ENCODE measurements at regions not wholly inside any gene's neighbourhood (a gene's known extent, or its start where the extent isn't known, plus 50 kb on each side); places are given as distances from the start of the nearest gene placed in this dataset.

DNA sequence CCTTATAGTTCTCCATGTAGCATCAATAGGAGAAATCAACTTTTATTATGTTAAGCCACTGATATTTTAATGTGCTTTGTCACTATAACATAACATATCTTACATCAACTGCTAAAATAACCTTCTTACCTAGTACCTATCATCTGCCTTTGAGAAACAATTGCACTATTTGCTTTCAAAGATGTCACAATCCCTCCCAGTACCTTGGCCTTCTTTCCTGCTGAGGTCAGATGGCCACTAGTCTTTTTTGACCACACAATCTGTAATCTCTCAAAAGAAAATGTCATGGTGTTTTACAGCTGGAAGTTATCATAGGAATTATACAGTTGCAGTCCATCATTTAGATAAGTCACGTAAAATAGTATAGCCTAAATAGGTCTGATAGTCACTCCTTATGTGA lies 247.5 kb upstream of the SLITRK3 start:
- no peak overlapping the region for H3K27ac ChIP-seq
- TF ChIP-seq ZFX (IDR thresholded peaks at IDR 0.05; ENCODE audit: borderline replicate concordance), result no peak
- TF ChIP-seq, protein P1, sequence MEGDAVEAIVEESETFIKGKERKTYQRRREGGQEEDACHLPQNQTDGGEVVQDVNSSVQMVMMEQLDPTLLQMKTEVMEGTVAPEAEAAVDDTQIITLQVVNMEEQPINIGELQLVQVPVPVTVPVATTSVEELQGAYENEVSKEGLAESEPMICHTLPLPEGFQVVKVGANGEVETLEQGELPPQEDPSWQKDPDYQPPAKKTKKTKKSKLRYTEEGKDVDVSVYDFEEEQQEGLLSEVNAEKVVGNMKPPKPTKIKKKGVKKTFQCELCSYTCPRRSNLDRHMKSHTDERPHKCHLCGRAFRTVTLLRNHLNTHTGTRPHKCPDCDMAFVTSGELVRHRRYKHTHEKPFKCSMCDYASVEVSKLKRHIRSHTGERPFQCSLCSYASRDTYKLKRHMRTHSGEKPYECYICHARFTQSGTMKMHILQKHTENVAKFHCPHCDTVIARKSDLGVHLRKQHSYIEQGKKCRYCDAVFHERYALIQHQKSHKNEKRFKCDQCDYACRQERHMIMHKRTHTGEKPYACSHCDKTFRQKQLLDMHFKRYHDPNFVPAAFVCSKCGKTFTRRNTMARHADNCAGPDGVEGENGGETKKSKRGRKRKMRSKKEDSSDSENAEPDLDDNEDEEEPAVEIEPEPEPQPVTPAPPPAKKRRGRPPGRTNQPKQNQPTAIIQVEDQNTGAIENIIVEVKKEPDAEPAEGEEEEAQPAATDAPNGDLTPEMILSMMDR (IDR thresholded peaks at IDR 0.05), result no peak

DNA sequence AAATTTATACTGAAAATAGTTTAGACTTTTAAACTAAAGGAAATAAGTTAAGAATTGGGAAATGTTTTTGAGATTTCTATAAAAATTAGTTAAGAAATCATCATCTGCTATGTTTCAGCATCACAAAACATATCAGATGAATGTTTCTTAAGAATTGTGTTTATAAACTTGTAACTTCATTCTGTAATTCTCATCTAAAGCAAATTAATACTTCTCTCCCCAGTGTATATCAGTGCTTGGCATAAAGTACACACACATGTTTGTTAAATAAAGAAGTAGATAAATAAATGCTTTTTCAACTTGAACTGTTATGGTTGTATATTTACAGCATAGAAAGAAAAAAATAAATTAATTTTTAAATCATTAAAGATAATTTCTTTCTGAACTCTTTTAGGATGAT lies 245.9 kb upstream of the SLITRK3 start:
- TF ChIP-seq, protein P1 (IDR thresholded peaks at IDR 0.05), result no peak
- no peak for TF ChIP-seq ZFX (IDR thresholded peaks at IDR 0.05; ENCODE audit: borderline replicate concordance)
- H3K27ac ChIP-seq, result no peak overlapping the region

DNA sequence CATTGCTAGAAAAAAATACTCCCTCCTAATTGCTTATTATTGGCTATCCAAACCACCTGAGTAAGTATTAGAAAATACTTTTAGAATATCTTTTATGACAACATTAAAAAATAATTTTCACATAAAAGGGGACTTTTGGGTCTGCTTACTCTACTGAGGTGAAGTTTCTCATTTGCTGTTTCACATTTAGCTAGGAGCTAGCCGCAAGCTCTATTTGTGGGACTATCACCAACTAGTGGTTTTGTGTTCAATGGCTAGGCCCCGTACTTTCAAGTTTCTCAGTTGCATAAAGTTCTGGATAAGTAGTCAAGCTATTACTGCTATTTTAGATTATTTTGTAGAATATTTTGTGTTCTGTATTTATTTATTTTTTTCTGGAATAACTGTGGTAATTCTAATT lies 244.2 kb upstream of the SLITRK3 start:
- TF ChIP-seq, protein P1 (IDR thresholded peaks at IDR 0.05), result no peak
- H3K27ac ChIP-seq, result no peak overlapping the region

DNA sequence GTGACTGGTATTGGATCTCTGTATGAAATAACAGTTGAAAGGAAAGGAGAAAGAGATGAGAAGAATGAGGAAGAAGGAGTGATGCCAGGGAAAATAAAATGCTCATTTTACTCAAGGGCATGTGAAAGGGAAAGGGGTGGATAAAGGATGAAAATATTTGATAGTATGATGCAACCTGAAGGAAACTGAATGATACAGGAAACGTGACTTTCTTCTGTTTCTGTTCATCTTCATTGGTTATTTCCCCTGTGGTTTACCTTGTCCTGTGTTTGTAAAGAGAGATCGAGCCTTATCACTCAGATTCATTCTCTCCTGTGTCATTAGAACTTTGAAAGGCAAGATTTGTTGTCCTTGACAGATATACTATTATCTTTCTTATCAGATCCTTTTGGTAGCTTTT lies 243.6 kb upstream of the SLITRK3 start:
- H3K27ac ChIP-seq, result no peak overlapping the region

DNA sequence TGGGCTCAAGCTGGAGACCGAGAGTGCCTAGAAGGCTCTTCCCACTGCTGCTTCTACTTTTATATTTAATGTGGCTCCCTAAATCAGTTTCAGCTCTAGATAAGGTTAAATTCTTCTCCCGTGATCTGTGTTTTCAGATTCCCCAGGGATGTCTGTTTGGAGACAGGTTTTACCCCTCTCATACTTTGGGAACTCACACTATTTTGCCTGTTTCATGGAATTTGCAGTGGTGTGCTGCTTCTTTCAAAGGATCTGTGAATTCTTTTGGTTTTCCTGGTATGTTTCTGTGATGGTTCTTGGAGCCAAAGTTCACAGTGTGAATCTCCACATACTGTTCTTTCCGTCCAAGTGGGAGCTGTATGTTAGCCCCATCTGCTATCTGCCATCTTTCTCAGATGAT lies 238.3 kb upstream of the SLITRK3 start:
- TF ChIP-seq, protein P1 (IDR thresholded peaks at IDR 0.05), result no peak
- TF ChIP-seq ZFX (IDR thresholded peaks at IDR 0.05; ENCODE audit: borderline replicate concordance), result no peak
- no peak overlapping the region for H3K27ac ChIP-seq

More for the DNA sequence above, 243.6 kb upstream of the SLITRK3 start:
- TF ChIP-seq, protein P1 (IDR thresholded peaks at IDR 0.05), result no peak
- TF ChIP-seq ZFX (IDR thresholded peaks at IDR 0.05; ENCODE audit: borderline replicate concordance), result no peak

DNA sequence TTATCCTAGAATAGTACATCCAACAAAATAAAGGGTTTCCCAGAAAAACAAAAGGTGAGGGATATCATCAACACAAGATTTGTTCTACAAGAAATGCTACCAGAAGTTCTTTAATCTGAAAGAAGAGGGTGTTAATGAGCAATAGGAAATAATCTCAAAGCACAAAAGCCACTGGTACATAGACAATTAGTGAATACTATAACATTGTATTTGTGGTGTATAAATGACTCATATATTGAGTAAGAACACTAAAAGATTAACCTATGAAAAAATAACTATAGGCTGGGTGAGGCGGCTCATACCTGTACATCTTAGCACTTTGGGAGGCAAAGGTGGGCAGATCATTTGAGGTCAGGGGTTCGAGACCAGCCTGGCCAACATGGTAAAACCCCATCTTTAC lies 210.2 kb upstream of the SLITRK3 start:
- TF ChIP-seq ZFX (IDR thresholded peaks at IDR 0.05; ENCODE audit: borderline replicate concordance), result no peak
- TF ChIP-seq, protein P1 (IDR thresholded peaks at IDR 0.05), result no peak
- H3K27ac ChIP-seq, result no peak overlapping the region

DNA sequence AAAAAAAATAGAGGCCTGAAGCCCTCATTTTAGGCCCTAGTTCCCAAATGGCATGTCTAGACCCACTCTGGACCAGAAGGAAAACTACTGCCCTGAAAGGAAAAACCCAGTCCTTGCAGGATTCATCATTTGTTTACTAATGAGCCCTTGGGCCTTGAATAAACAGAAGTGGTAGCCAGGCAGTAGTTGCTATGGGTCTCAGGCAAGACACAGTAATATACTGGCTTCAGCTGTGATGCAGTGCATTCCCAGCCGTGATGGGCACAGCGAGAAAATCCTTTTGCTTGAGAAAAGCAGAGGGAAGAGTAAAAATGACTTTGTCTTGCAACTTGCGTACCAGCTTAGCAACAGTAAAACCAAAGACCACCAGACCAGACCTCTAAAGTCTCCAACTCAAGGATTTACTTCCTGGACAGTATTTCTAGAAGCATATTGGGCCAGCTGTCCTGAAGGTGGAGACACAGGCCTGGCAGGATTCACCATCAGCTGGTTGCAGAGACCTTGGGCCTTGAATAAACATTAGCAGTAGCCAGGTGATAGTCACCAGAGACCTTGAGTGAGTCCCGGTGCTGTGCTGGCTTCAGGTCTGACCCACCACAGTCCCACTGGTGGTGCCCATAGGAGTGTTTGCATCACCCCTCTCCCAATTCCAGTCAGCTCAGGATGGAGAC lies 208.3 kb upstream of the SLITRK3 start:
- H3K27ac ChIP-seq, result no peak overlapping the region
- TF ChIP-seq, protein P1 (IDR thresholded peaks at IDR 0.05), result no peak; the same call in 1 of the 2 replicates
- TF ChIP-seq ZFX (IDR thresholded peaks at IDR 0.05; ENCODE audit: borderline replicate concordance), result no peak

All from 22Rv1 (cell line).